Right forelimb (tissue), 1 donor: ENCODE measurements at regions not wholly inside any gene's neighbourhood (a gene's known extent, or its start where the extent isn't known, plus 50 kb on each side); places are given as distances from the start of the nearest gene placed in this dataset.

Source experiments
- DNase-seq: peaks from one replicate; pipeline ENCODE4 v3.0.0-alpha.2; 2018

GRCh38 chr3:72560846-72561675, 287.2 kb downstream of the SHQ1 start:
- no peak for DNase-seq

- no peak for DNase-seq
Measured at GRCh38 chr3:72559385-72559784, 288.9 kb downstream of the SHQ1 start.

GRCh38 chr3:72558001-72558400, 290.2 kb downstream of the SHQ1 start:
- DNase-seq = no peak

GRCh38 chr3:72555714-72556113, 292.5 kb downstream of the SHQ1 start:
- no peak for DNase-seq

- DNase-seq = no peak
Measured at GRCh38 chr3:72554689-72555088, 293.6 kb downstream of the SHQ1 start.

DNA sequence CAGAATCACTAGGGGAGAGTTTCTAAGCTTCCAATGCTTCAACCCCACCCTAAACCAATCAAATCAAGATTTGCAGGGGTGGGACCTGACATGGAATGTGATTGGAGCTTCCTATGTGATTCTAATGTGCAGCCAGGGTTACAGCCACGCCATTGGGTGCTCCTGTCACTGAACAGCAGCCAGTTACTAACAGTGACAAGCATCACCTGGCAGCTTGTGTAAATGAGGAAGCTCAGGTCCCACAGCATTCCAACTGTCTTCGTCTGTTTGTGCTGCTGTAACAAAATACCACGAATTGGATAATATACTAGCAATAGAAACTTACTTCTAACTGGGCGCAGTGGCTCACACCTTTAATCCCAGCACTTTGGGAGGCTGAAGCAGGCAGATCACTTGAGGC, 294.9 kb downstream of the SHQ1 start:
- no peak for DNase-seq

DNA sequence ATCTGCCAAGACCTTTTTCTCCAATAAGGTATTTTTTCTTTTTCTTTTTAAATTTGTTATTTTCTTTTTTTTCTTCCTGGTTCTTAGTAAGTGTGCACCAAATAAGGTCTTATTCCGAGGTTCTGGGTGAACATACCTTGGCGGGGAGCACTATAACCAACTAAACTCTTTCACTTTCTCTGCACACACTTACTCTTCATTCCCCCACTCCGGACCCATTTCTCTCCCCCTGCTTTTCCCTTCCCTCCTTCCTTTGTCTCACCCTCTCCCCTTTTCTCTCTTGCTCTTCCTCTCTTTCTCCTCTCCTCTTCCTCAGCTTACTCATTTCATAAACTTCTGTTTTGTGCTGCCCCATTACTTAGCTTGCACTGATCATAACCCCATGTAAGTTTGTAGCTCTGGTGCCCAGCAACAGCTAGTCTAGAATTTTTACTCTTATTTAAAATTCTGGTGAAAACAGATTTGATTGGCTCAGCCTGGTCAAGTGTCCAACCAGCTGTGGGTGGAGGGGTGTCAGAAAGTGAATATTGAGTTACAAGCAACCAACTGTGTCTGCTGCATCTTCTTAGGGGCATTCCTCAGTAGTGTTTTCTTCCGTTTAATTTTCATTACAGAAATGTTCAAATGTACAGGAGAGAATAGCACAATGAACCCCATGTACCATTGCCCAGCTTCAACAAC, 297.5 kb downstream of the SHQ1 start:
- no peak for DNase-seq

DNA sequence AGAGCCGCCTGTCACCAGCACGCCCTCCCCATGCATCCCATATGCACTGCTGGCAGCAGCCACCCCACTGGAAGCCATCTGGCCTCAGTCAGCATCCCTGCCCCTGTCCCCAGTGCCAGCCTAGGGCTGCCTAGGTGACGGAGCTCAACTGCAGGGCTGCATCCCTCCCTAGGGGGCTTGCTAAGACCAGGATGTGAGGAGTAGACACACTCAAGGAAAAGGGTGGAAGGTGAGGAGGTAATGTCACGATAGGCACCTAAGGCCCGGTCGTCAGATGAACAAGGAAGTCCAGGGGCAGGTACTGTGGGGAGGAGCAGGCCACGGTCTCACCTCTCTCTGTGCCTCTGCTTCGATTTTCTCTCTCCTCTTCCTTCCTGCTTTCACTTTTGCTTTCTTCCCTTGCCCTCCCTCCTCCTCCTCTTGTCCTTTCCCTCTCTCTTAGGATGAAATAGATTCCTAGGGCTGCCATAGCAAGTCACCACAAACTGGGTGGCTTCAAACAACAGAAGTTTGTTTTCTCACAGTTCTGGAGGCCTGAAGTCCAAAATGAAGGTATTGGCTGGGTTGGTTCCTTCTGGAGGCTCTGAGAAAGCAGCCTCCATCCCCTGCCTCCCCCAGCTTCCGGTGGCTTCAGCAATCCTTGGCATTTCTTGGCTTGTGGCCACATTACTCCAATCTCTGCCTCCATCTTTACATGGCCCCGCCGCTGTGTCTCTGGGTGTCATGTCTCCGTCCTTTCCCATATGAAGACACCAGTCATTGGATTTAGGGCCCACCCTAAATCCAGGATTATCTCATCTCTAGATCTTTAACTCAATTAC, 298.3 kb downstream of the SHQ1 start:
- no peak for DNase-seq

DNA sequence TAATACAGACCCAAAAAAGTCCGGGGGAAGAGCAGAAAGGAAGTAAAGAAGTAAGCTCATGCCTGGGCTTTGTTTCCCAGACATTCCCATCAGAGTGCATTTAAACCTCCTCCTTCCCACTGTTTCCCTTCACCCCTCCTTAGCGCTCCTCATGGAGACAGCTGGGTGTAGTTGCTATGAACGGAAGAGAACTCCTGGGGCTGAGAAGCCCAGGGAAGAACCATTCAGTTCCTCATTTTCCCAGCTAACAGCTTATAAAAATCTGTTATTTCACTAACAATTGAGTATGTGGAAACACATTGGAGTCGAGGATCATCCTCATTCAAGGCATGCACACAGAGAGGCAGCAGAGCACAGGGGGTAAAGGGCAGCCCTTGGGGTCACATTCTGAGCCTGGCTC, 299.3 kb downstream of the SHQ1 start:
- no peak for DNase-seq

GRCh38 chr3:72548461-72548860, 299.8 kb downstream of the SHQ1 start:
- no peak for DNase-seq

GRCh38 chr3:72547183-72547582, 301.1 kb downstream of the SHQ1 start:
- DNase-seq = no peak

DNA sequence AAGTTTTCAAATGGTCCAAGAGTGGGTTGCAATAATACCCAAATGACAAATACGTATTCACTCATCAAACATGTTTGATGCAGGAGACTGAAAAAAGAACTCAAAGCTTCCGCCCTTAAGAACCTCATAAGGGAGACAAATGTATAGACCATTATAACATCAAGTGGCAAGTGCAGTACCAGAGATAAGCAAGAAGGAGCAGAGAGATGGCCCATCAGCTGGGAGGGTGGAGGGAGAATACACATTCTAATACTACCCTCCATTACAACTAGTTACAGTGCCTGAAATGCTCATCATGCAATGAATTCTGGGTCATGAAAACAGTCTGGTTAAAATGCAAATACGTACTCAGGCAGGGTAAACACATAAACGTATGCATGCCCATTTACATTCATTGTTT, 304.0 kb downstream of the SHQ1 start:
- no peak for DNase-seq

DNA sequence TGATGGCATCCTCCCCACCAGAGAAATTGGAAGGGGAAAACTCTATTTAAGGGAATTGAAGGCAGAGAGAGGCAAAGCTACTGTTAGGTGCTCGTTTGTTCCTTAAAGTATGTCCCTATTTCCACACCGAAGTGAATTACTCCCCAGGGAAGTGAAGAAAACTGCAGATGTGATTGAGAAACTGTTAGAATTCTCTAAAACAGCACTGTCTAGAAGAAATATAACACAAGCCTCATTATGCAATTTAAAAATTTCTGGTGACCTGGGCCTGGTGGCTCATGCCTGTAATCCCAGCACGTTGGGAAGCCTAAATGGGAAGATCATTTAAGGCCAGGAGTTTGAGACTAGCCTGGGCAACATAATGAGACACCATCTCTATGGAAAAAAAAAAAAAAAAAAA, 305.0 kb downstream of the SHQ1 start:
- no peak for DNase-seq

- DNase-seq = no peak
Measured at GRCh38 chr3:72542781-72543180, 305.5 kb downstream of the SHQ1 start.

- DNase-seq = no peak
Measured at GRCh38 chr3:72539856-72540255, 308.4 kb downstream of the SHQ1 start.

DNA sequence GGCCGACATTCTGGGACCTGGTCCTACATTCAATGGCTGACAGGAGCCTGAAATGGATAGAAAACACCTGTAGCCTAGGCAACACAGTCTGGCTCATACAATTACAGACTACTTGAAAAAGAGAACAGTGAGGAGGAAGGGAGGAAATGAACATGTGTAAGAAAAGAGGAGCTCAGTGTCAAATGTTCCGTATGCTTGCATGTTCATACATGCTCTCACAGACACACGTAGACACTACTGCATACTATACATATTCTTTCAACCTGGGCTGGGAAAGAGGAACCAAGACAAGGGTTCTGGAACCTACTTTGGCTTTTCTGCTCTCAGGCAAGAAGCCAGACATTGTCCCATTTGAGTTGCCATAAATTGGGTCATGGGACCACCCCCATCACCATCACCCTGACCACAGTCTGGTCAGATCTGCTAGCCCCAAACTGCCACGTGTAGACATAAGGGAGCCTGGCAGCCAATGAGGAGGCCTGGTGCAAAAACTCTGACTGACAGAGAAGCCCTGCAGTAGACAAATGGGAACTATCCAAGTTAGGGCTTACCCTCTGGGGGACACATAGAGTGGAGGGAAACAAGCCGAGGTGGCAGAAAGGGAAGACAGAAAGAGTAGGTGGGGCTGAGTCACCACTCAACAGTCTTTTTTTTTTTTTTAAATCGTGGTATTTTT, 310.0 kb downstream of the SHQ1 start:
- DNase-seq = no peak

DNA sequence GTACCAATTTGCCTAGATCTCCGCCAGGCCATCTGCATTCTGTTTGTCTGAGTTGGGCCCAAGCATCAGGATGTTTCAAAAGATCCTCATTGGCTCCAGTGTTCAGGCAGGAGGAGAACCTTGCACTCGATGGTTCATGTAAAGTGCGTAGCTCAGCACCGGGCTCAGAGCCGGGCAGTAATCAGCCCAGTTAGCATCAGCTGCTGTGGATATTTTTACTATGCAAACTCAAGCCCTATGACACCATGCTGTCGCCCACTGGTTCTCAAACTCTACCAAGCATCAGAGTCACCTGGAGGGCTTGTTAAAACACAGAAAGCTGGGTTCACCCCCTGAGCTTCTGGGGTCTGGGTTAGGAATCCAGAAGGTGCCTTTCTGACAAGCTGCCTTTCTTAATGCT, 310.8 kb downstream of the SHQ1 start:
- DNase-seq = no peak

DNA sequence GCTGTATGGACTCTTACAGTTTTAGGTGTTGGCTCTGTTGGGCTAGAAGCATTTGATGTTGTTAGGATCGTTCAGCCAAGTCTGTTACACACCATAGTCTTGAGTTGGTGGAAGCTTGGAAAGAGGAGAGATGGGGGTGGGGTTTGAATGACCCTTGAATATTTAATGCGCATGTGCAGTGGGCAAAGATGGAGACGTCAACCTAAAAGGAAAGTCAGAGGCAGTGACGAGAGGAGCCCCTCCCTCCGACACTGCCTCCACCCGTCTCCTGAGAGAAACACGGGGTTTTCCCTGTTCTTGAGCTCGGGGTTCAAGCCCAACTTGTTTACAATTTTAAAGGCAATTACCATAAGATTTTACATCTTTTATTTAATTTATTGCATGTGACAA, 311.4 kb downstream of the SHQ1 start:
- no peak for DNase-seq

- DNase-seq = no peak
Measured at GRCh38 chr3:72536206-72536877, 311.9 kb downstream of the SHQ1 start.

DNA sequence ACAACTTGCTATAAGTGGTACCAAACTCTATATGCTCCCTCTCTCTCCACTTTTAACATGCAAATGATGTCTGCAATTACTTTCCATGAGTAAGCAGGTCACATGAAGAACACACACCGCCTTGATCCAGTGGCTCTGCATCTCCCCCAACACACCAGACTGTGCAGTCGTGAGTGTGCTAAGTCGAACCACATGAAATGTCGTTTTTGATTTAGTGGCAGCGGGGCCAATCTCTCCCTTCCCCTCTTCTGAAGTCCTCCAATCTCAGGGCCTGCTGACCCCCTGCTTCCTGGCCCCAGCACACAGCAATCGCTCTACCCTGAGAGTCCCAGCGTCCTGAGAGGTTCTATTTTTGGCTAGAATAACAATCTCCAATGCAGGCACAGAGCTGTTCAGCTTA, 312.5 kb downstream of the SHQ1 start:
- DNase-seq = no peak

- no peak for DNase-seq
Measured at GRCh38 chr3:72533591-72534473, 314.4 kb downstream of the SHQ1 start.
